ENCODE measurements at regions not wholly inside any gene's neighbourhood (a gene's known extent, or its start where the extent isn't known, plus 50 kb on each side); places are given as distances from the start of the nearest gene placed in this dataset.

- intact Hi-C loops (cut with DNase I): no loop called here
- Histone ChIP-seq H3K27ac (no peak overlapping the region), H3K4me1 (replicated peaks) (no peaks in the 10 kb centered on the region), H3K4me3 (no peak overlapping the region), H3K36me3 (no peaks in the 10 kb centered on the region), H3K27me3 (replicated peaks; ENCODE audit: insufficient read depth) (no peaks in the 10 kb centered on the region), H3K9me3 (no peaks in the 10 kb centered on the region)
- DNase-seq (ENCODE audit: low spot score): no peak
- 89% methylated on average over 1 of the region's 1 CpG for WGBS
- no peak for TF ChIP-seq POLR2AphosphoS5 (IDR thresholded peaks at IDR 0.05)
- TF ChIP-seq CTCF (IDR thresholded peaks at IDR 0.05): no peak
- TF ChIP-seq POLR2A (IDR thresholded peaks at IDR 0.05): no peak
These were observed 1567.0 kb upstream of the SPRY2 start for GRCh38 chr13:81907787-81908372.

DNA sequence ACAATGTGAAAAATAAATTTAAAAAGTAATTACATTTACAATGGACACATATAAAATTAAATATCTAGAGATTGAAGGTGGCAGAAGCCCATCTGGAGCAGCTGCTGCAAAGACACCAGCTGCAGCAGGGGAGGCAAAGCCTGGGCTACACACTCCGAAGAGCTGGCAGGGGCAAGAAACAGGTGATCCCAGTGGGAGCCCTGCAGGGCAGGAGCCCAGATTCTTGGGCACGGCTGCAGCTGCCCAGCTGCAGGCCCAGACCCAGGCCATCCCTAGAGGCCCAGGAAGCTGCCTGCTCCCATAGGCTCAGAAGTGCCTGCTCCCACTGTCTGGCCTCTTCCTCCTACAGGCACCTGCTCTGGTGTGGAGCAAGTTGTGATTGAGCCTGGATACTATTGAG lies 1547.9 kb upstream of the SPRY2 start:
- TF ChIP-seq CTCF (IDR thresholded peaks at IDR 0.05) (no peak), POLR2A (IDR thresholded peaks at IDR 0.05) (no peak), POLR2AphosphoS5 (IDR thresholded peaks at IDR 0.05) (no peak)
- no peak for DNase-seq (ENCODE audit: low spot score)
- intact Hi-C loops (cut with DNase I): no loop called here
- Histone ChIP-seq H3K27me3 (replicated peaks; ENCODE audit: insufficient read depth) (no peaks in the 10 kb centered on the region), H3K4me3 (no peak overlapping the region), H3K9me3 (no peaks in the 10 kb centered on the region), H3K4me1 (replicated peaks) (no peaks in the 10 kb centered on the region), H3K36me3 (no peaks in the 10 kb centered on the region), H3K27ac (no peak overlapping the region)
- WGBS: 96% methylated on average over 2 of the region's 2 CpGs

DNA sequence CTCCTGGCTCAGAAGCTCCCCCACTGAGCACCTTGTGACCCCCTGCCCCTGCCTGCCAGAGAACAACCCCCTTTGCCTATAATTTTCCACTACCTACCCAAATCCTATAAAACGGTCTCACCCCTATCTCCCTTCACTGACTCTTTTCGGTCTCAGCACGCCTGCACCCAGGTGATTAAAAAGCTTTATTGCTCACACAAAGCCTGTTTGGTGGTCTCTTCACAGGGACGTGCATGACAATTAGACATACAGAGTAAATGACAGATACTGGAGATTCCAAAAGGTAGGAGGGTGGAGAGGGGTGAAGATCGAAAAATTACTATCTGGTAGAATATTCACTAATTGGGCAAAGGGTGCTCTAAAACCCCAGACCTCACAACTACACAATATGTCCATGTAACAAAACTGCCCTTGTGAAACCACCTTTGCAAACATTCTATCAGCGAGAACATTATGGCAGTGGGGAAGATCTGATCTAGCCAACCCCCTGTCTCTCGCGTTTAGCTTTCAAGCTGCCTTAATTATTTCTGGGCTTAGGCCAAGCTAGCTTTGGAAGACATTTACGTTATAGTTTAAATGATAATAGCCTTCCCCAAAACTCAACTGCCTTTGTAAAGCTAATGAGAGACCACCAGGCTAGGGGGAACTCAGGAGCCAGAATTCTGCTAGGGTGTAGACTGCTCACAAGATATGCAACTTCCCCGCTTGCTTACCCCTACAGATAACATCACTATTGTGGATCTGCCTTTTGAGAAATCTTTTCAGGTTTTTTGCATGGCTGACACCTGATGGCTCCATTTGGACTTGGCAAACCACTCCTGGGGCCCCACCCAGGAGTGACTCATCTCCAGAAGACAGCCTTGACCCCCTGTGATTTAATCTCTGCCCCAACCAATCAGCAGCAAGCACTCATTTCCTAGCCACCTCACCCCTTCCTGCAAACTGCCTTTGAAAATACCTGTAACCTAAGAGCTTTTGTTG lies 1534.0 kb upstream of the SPRY2 start:
- Histone ChIP-seq H3K4me1 (replicated peaks) (no peaks in the 10 kb centered on the region), H3K9me3 (no peaks in the 10 kb centered on the region), H3K4me3 (no peak overlapping the region), H3K27ac (no peak overlapping the region), H3K36me3 (no peaks in the 10 kb centered on the region), H3K27me3 (replicated peaks; ENCODE audit: insufficient read depth) (no peaks in the 10 kb centered on the region)
- WGBS: 40% methylated on average over 10 of the region's 10 CpGs
- TF ChIP-seq POLR2AphosphoS5 (IDR thresholded peaks at IDR 0.05) (no peak), CTCF (IDR thresholded peaks at IDR 0.05) (no peak), POLR2A (IDR thresholded peaks at IDR 0.05) (no peak)
- DNase-seq (ENCODE audit: low spot score): no peak
- intact Hi-C loops (cut with DNase I): loop anchor here (10.0 kb wide), 1 partner anchor 700 kb away; no protein-coding TSS in a partner anchor

GRCh38 chr13:81874253-81874652 lies 1533.3 kb upstream of the SPRY2 start:
- WGBS: 43% methylated on average over 4 of the region's 4 CpGs
- intact Hi-C loops (cut with DNase I): loop anchor here (10.0 kb wide), 1 partner anchor 699 kb away; no protein-coding TSS in a partner anchor

More at GRCh38 chr13:81874253-81874652, 1533.3 kb upstream of the SPRY2 start:
- no peaks in the 10 kb centered on the region for H3K36me3 ChIP-seq
- H3K27me3 ChIP-seq (replicated peaks; ENCODE audit: insufficient read depth): no peaks in the 10 kb centered on the region
- no peak overlapping the region for H3K27ac ChIP-seq
- TF ChIP-seq POLR2AphosphoS5 (IDR thresholded peaks at IDR 0.05) (no peak), CTCF (IDR thresholded peaks at IDR 0.05) (no peak), POLR2A (IDR thresholded peaks at IDR 0.05) (no peak)
- no peaks in the 10 kb centered on the region for H3K9me3 ChIP-seq
- no peak for DNase-seq (ENCODE audit: low spot score)
- no peaks in the 10 kb centered on the region for H3K4me1 ChIP-seq (replicated peaks)
- H3K4me3 ChIP-seq: no peak overlapping the region
